Panc1 (cell line): ENCODE measurements at regions not wholly inside any gene's neighbourhood (a gene's known extent, or its start where the extent isn't known, plus 50 kb on each side); places are given as distances from the start of the nearest gene placed in this dataset.

Source experiments
- CTCF ChIP-seq: fragments of 450-650 bp; IDR thresholded peaks from 2 replicates; pipeline ENCODE4 v1.5.1; 2017; ENCODE audit warnings: mild to moderate bottlenecking
- REST ChIP-seq, 2 experiments: IDR thresholded peaks; 2 replicates each; pipeline ENCODE4 v1.6.1; 2011 to 2012; ENCODE audit warnings: low read depth in 2 of 2, control low read depth in 1 of 2, low read length in 1 of 2, mild to moderate bottlenecking in 1 of 2, moderate library complexity in 1 of 2; ENCODE audit not compliant: insufficient read depth in 1 of 2

GRCh38 chr17:77701996-77702395 lies 256.5 kb upstream of the TNRC6C start:
- TF ChIP-seq REST (IDR thresholded peaks at IDR 0.05; ENCODE audit: insufficient read depth in 1 of 2, low read depth in 2 of 2, low read length in 1 of 2) (no peak), CTCF (no peak)
